Left lung (tissue), 4 donors: ENCODE measurements at regions not wholly inside any gene's neighbourhood (a gene's known extent, or its start where the extent isn't known, plus 50 kb on each side); places are given as distances from the start of the nearest gene placed in this dataset.

Experiments used
- ATAC-seq: fragments of 200-7000 bp; cut with Tn5 transposase; one replicate; pipeline ENCODE4 v1.9.1; 2020; ENCODE audit warnings: moderate library complexity
- DNase-seq, 4 donors: peaks; one replicate each; pipeline ENCODE4 v3.0.0-alpha.2; 2013 to 2020
- H3K27ac ChIP-seq, 2 donors: fragments of 200-600 bp; sonication (generic) in 1 of 2; one replicate each; pipeline versions ENCODE4 v1.5.0 to v1.8.0; 2020 to 2021
- H3K27me3 ChIP-seq, 2 donors: fragments of 200-600 bp; sonication (generic) in 1 of 2; one replicate each; pipeline versions ENCODE4 v1.5.0 to v1.8.0; 2020 to 2021
- H3K36me3 ChIP-seq, 2 donors: fragments of 200-600 bp; sonication (generic) in 1 of 2; one replicate each; pipeline versions ENCODE4 v1.5.0 to v1.8.0; 2020 to 2021
- H3K4me1 ChIP-seq, 2 donors: fragments of 200-600 bp; one replicate each; pipeline ENCODE4 v1.8.0; 2021
- H3K4me3 ChIP-seq, 2 donors: fragments of 200-600 bp; sonication (generic) in 1 of 2; one replicate each; pipeline versions ENCODE4 v1.5.0 to v1.8.0; 2020 to 2021; ENCODE audit warnings: mild to moderate bottlenecking in 1 of 2
- H3K9me3 ChIP-seq, 2 donors: fragments of 200-600 bp; sonication (generic) in 1 of 2; one replicate each; pipeline versions ENCODE4 v1.5.0 to v1.8.0; 2020 to 2021
- intact Hi-C, 2 donors: fragments of 100-400 bp; cut with DNase I; formaldehyde crosslinking; loops; one replicate each; pipeline versions ENCODE4 v1.11.2 to v1.14.2; 2022
- TF ChIP-seq, protein P1 (sequence below), 2 donors: fragments of 200-600 bp; sonication (generic) in 1 of 2; IDR thresholded peaks; one replicate each; pipeline versions ENCODE4 v1.5.0 to v1.8.0; 2021; ENCODE audit warnings: antibody characterized with exemption in 2 of 2
- donor health status: DM: no; HTN: yes; CAD: no.
- donor health status: DM: no; HTN: no; CAD: no.

DNA sequence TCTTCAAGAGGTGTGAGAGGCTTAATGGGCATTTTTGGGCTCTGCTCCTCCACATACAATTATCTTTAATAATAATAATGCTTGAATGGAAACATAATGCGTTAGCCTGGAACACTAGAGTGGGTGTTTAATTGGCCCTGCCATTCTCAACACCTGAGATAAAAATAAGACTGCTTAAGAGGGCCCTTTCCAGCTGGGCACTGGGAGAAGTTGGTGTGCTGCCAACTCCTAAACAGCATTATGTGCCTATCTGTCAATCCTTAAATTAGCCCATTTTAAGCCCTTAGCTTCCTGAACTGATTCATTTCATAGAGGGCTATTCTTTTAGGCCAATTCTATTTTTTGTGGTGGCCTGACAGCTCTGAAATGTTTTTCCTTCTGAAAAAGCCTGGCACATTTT lies 211.1 kb upstream of the ZIC3 start:
- intact Hi-C loops: no loop called here
- no peaks in the 10 kb centered on the region for H3K4me1 ChIP-seq
- H3K27me3 ChIP-seq: no peaks in the 10 kb centered on the region
- DNase-seq (no peak), ATAC-seq (no peak)
- H3K4me3 ChIP-seq: no peak overlapping the region
- TF ChIP-seq, protein P1, sequence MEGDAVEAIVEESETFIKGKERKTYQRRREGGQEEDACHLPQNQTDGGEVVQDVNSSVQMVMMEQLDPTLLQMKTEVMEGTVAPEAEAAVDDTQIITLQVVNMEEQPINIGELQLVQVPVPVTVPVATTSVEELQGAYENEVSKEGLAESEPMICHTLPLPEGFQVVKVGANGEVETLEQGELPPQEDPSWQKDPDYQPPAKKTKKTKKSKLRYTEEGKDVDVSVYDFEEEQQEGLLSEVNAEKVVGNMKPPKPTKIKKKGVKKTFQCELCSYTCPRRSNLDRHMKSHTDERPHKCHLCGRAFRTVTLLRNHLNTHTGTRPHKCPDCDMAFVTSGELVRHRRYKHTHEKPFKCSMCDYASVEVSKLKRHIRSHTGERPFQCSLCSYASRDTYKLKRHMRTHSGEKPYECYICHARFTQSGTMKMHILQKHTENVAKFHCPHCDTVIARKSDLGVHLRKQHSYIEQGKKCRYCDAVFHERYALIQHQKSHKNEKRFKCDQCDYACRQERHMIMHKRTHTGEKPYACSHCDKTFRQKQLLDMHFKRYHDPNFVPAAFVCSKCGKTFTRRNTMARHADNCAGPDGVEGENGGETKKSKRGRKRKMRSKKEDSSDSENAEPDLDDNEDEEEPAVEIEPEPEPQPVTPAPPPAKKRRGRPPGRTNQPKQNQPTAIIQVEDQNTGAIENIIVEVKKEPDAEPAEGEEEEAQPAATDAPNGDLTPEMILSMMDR (IDR thresholded peaks at IDR 0.05): no peak
- H3K36me3 ChIP-seq: no peaks in the 10 kb centered on the region
- no peaks in the 10 kb centered on the region for H3K9me3 ChIP-seq
- H3K27ac ChIP-seq: no peak overlapping the region

- DNase-seq: no peak
These were observed 212.5 kb upstream of the ZIC3 start for GRCh38 chrX:137353404-137353803.

DNA sequence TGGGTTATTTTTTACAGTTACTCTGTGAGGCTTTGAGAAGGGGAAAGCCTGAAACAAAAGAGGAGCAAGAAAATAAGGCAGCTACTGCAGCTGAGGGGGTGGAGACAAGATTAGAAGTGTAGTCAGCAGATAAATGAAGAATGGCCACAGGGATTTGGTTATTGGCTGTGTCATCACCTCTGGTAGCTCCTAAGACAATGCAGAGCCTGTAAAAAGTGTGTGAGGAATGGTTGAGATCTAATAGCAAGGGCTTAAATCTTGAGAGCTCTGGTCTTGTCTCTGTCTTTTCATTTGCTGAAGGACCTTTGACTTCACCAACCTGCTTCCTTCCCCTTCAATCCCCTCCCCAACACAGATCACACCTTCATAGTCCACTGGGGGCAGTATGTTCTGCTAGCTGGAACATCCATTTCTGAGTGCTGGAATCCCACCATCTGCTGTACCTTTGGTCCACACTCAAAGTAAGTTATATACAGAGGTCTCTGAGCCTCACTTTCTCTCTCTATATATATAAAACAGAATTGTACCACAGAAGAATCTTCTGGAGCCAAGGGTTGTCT lies 213.7 kb upstream of the ZIC3 start:
- TF ChIP-seq, protein P1 (IDR thresholded peaks at IDR 0.05): no peak
- DNase-seq: no peak

More at GRCh38 chrX:137353404-137353803, 212.5 kb upstream of the ZIC3 start:
- H3K4me1 ChIP-seq: no peaks in the 10 kb centered on the region
- no peak overlapping the region for H3K27ac ChIP-seq
- ATAC-seq: no peak
- no peaks in the 10 kb centered on the region for H3K27me3 ChIP-seq
- TF ChIP-seq, protein P1 (IDR thresholded peaks at IDR 0.05): no peak
- no peaks in the 10 kb centered on the region for H3K36me3 ChIP-seq
- no peak overlapping the region for H3K4me3 ChIP-seq
- no peaks in the 10 kb centered on the region for H3K9me3 ChIP-seq
- intact Hi-C loops: no loop called here

DNA sequence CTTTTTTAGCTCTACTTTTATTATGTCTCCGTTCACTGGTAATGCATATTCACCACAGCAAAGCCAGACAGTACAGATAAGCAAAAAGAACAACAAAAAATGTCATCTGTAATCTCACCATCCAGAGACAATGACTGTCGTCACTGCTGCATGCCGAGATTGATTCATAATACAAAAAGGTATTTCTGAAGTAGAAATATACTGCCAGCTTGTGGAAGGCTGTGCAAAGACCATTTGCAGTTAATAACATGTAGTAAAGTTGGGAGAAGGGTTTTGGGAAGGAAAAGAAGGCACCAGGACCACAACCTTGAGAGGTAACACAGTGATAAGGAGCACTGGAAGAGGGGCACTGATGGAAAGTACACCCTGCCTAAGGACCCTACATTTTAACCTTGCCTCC lies 223.0 kb upstream of the ZIC3 start:
- Histone ChIP-seq H3K4me1 (no peaks in the 10 kb centered on the region), H3K36me3 (no peaks in the 10 kb centered on the region), H3K27ac (no peak overlapping the region), H3K27me3 (no peaks in the 10 kb centered on the region), H3K9me3 (no peaks in the 10 kb centered on the region), H3K4me3 (no peak overlapping the region)
- intact Hi-C loops: no loop called here
- no peak for DNase-seq
- TF ChIP-seq, protein P1 (IDR thresholded peaks at IDR 0.05): no peak
- no peak for ATAC-seq

More for the DNA sequence above, 213.7 kb upstream of the ZIC3 start:
- H3K9me3 ChIP-seq: no peaks in the 10 kb centered on the region
- no peaks in the 10 kb centered on the region for H3K36me3 ChIP-seq
- H3K4me1 ChIP-seq: no peaks in the 10 kb centered on the region
- intact Hi-C loops: no loop called here
- H3K27me3 ChIP-seq: no peaks in the 10 kb centered on the region
- no peak for ATAC-seq
- H3K4me3 ChIP-seq: no peak overlapping the region
- no peak overlapping the region for H3K27ac ChIP-seq

- TF ChIP-seq, protein P1 (IDR thresholded peaks at IDR 0.05): no peak
- no peak overlapping the region for H3K4me3 ChIP-seq
- H3K36me3 ChIP-seq: no peaks in the 10 kb centered on the region
- H3K27ac ChIP-seq: no peak overlapping the region
- intact Hi-C loops: no loop called here
- no peak for ATAC-seq
- H3K9me3 ChIP-seq: no peaks in the 10 kb centered on the region
- no peaks in the 10 kb centered on the region for H3K4me1 ChIP-seq
- no peak for DNase-seq
- H3K27me3 ChIP-seq: no peaks in the 10 kb centered on the region
These were observed 252.3 kb upstream of the ZIC3 start for GRCh38 chrX:137313627-137314026.
